ENCODE measurements at regions not wholly inside any gene's neighbourhood (a gene's known extent, or its start where the extent isn't known, plus 50 kb on each side); places are given as distances from the start of the nearest gene placed in this dataset.

DNA sequence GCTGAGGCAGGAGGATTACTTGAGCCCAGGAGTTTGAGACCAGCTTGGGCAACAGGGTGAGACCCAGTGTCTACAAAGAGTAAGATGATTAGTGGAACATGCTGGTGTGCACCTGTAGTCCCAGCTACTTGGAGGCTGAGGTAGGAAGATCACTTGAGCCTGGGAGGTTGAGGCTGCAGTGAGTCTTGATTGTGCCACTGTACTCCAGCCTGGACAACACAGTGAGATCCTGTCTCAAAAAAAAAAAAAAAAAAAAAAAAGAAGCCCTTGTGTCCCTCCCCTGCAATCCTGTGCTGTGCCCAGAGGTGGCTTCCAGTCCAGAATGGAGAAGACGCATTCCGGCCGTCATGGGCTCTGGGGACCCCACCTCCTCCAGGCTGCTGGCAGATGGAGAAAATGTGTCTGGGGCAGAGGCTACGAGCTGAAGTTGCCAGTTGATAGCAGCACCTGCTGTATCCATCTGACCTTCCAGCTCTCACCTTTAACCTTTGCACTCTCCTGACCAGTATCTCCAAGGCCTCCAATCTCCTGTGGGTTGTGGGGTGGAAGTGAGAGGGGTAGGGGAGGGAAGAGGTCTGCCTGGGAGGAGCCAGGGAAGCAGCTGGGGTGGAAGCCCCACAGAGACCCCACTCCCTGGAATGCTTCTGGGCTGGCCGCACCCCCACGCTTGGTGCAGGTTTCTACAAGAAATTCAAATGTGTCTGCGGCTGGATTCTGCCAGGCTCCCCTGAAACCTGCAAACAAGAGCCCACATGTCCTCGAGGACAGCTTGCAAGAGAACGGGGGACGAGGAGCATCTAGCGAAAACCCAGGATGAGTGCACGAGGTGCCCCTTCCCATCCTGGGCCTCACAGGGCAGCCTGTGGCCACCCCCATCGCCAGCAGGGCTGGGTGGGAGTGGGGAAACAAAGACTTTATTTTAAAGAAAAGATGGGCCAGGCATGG, 148.3 kb upstream of the IER5L start:
- TF ChIP-seq, protein P1, sequence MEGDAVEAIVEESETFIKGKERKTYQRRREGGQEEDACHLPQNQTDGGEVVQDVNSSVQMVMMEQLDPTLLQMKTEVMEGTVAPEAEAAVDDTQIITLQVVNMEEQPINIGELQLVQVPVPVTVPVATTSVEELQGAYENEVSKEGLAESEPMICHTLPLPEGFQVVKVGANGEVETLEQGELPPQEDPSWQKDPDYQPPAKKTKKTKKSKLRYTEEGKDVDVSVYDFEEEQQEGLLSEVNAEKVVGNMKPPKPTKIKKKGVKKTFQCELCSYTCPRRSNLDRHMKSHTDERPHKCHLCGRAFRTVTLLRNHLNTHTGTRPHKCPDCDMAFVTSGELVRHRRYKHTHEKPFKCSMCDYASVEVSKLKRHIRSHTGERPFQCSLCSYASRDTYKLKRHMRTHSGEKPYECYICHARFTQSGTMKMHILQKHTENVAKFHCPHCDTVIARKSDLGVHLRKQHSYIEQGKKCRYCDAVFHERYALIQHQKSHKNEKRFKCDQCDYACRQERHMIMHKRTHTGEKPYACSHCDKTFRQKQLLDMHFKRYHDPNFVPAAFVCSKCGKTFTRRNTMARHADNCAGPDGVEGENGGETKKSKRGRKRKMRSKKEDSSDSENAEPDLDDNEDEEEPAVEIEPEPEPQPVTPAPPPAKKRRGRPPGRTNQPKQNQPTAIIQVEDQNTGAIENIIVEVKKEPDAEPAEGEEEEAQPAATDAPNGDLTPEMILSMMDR (conservative IDR thresholded peaks at IDR 0.05): no peak
- TF ChIP-seq EZH2 (IDR thresholded peaks at IDR 0.05; ENCODE audit: low read depth): no peak
